Activated CD8-positive, alpha-beta memory T cell treated with anti-CD3 and anti-CD28 coated beads for 24 hours (primary cell): ENCODE measurements at regions not wholly inside any gene's neighbourhood (a gene's known extent, or its start where the extent isn't known, plus 50 kb on each side); places are given as distances from the start of the nearest gene placed in this dataset.
"Not testable (repeated sequence)": the region's sequence is repeated elsewhere in the genome, so short reads cannot be mapped to it uniquely, and the experiment has no call there.

Source experiments
- DNase-seq: peaks from one replicate; pipeline ENCODE4 v3.0.0-alpha.2; 2020

DNA sequence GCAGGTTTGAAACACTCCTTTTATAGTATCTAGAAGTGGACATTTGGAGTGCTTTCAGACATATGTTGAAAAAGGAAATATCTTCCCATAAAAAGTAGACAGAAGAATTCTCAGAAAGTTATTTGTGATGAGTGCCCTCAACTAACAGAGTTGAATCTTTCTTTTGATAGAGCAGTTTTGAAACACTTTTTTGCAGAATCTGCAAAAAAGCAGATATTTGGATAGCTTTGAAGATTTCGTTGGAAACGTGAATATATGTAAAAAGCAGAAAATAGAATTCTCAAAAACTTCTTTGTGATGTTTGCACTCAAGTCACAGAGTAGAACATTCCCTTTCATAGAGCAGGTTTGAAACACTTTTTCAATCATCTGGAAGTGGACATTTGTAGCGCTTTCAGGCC is 676.4 kb upstream of the ZNF337 start:
- DNase-seq: not testable (repeated sequence)

- no peak for DNase-seq
Measured at GRCh38 chr20:26354511-26354910, 657.9 kb upstream of the ZNF337 start.

- DNase-seq: no peak
Measured at GRCh38 chr20:26347396-26347795, 650.7 kb upstream of the ZNF337 start.

DNA sequence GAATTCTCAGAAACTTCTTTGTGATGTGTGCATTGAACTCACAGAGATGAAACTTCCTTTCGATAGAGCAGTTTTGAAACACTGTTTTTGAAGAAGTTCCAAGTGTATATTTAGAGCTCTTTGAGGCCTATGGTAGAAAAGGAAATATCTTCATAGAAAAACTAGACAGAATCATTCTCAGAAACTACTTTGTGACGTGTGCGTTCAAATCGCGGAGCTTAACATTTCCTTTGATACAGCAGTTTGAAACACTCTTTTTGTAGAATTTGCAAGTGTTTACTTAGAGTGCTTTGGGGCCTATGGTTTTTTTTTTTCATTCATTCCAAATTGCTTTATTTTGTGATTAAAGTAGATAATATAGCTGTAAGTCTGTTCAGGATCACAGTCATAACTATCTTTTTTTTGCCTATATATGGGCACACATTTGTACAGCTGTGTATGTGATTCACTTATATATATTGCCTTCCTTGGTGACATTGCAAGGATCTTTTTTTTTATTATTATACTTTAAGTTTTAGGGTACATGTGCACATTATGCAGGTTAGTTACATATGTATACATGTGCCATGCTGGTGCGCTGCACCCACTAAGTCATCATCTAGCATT is 643.9 kb upstream of the ZNF337 start:
- not testable (repeated sequence) for DNase-seq

GRCh38 chr20:26324177-26324576 is 627.5 kb upstream of the ZNF337 start:
- DNase-seq: no peak

DNA sequence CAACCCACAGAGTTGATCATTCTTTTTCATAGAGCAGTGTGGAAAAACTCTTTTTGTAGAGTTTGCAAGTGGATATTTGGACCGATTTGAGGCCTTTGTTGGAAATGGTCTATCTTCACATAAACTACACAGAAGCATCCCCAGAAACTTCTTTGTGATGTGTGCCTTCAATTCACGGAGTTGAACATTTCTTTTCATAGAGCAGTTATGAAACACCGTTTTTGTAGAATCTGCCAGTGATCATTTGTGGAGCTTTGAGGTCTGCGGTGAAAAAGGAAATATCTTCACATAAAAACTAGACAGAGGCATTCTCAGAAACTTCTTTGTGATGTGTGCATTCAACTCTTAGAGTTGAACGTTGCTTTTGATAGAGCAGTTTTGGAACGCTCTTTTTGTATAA is 618.4 kb upstream of the ZNF337 start:
- DNase-seq: no peak

DNA sequence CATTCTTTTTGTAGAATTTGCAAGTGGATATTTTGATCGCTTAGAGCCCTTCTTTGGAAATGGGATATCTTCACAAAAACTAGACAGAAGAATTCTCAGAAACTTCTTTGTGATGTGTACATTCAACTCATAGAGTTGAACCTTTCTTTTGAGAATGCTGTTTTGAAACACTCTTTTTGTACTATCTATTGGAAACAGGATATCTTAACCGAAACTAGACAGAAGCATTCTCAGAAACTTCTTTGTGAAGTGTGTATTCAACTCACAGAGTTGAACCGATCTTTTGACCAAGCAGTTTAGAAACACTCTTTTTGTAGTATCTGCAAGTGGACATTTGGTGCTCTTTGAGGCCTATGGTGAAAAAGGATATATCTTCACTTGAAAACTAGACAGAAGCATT is 613.1 kb upstream of the ZNF337 start:
- DNase-seq: not testable (repeated sequence)

- DNase-seq: no peak
Measured at GRCh38 chr20:26308961-26309360, 612.3 kb upstream of the ZNF337 start.

DNA sequence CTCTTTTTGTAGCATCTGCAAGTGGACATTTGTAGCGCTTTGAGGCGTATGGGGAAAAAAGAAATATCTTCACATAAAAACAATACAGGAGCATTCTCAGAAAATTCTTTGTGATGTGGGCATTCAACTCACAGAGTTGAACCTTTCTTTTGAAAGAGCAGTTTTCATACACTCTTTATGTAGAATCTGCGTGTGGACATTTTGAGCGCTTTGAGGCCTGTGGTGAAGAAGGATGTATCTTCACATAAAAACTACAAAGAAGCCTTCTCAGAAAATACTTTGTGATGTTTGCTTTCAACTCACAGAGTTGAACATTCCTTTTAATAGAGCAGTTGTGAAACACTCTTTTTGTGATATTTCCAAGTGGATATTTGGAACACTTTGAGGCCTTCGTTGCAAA is 598.4 kb upstream of the ZNF337 start:
- no peak for DNase-seq

- DNase-seq: not testable (repeated sequence)
Measured at GRCh38 chr20:26288379-26289061, 591.9 kb upstream of the ZNF337 start.

GRCh38 chr20:26279238-26279637 is 582.6 kb upstream of the ZNF337 start:
- no peak for DNase-seq

DNA sequence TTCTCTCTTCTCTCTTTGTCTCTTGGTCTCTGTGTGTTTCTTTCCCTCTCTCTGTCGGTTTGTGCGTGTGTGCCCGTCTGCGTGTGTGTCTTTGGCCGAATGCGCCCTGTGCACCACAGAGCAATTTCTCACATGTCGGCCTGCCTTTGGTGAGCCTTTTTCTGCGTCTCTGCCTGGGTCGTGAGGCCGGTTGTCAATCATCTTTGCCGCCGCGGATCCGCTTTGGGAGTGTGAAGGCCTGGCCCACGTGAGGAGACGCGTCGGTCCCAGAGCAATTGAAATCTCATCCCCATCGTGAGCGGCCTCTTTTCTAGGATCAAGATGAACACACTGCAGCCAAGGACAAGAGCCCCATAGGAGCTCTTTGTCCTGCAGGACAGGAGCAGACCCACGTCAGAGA is 580.7 kb upstream of the ZNF337 start:
- no peak for DNase-seq

DNA sequence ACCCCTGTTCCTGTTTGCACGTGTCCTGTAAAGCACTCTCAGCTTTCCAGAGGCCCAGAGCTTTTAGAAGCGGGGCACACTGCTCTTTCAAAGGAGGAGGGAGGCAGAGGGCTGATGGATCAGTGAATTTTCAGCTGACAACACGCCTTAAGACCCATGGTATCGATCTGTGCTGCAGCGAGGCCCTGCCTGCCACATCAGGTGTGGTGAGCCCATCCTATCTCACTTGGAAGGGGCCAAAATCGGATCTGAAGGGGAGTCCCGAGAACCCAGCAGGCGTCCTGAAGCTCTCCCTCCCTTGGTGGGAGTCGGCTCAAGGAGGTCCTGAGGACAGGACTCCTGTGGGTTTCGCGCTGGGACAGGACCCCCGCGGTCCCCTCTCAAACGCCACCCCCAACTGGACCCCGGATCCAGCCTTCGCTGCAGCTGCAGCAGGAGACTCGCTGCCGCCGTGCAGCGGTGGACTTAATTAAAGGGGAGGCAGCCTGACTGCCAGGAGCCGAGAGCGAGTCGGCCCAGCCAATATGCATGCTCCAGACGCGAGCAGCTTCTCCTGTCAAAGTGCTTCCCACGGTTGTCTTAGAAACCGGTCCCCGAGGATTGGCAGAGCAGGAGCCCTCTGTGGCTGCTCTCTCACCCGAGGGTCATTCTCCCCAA is 580.0 kb upstream of the ZNF337 start:
- no peak for DNase-seq

GRCh38 chr20:26268762-26269161 is 572.1 kb upstream of the ZNF337 start:
- DNase-seq: not testable (repeated sequence)

DNA sequence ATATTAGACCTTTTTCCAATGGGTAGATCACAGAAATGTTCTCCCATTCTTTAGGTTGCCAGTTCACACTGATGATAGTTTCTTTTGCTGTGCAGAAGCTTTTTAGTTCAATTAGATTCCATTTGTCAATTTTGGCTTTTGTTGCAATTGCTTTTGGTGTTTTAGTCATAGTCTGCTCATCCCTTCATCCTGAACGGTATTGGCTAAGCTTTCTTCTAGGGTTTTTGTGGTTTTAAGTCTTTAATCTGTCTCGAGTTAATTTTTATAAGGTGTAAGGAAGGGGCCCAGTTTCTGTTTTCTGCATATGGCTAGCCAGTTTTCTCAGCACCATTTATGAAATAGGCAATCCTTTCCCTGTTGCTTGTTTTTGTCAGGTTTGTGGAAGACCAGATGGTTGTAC is 564.3 kb upstream of the ZNF337 start:
- DNase-seq: not testable (repeated sequence)

- not testable (repeated sequence) for DNase-seq
Measured at GRCh38 chr20:26252311-26252975, 555.8 kb upstream of the ZNF337 start.

DNA sequence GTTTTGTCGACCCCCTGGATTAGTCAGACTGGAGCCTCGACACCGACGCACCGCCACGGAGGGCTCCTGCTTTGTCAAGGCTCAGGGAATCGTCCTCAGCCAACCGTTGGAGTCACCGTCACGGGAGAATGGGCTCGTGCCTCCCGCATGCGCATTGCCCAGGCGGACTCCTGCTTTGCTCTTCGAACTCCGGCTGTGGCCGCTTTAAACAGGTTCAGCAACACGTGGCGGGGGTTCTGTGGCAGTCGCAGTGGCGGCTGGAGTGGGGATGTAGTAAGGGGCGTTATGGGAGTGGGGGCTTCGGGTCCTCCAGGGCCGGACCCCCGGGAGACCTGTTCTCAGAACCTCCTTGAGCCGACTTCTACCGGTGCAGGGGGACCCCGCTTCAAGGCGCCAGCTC is 554.7 kb upstream of the ZNF337 start:
- DNase-seq: not testable (repeated sequence)

- not testable (repeated sequence) for DNase-seq
Measured at GRCh38 chr20:26250249-26251114, 553.8 kb upstream of the ZNF337 start.

- DNase-seq: no peak
Measured at GRCh38 chr20:26243731-26244130, 547.1 kb upstream of the ZNF337 start.

- not testable (repeated sequence) for DNase-seq
Measured at GRCh38 chr20:26220609-26221008, 524.0 kb upstream of the ZNF337 start.

GRCh38 chr20:26219546-26219945 is 522.9 kb upstream of the ZNF337 start:
- DNase-seq: not testable (repeated sequence)

DNA sequence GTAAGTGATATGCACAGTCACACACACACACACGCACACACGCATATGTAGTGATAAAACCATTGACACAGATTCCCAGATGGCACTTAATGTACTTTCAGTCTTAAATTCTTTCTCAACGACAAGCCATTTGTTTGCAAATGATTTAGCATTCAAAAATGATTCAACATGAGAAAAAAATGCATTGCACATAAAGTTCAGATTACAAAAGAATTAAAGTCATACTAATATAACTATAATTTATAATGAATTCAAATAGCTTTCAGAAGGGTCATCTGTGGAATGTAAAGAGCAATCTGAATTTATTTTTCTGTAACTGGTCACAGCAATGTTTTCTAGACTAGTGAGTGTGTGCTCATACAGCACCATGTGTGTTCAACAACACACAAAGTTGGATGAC is 521.6 kb upstream of the ZNF337 start:
- DNase-seq: no peak

DNA sequence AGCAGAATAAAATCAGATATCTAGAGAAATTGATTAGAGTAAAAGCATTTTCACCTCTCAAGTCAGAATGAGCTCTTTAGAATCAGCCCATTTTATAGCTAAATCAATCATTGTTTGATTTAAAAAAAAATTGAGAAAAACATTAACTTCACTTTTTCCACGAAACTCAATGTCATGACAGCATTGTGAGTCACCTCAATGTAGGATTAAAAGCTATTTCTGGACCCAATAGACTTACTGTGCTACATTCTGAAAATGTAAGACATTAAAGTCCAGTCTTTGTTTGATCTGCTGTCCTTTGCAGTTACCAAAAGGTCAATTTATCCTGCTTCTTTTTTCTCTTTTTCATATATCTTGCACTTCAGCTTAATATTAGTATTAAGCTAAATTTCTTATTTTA is 519.4 kb upstream of the ZNF337 start:
- no peak for DNase-seq
